ENCODE measurements at regions not wholly inside any gene's neighbourhood (a gene's known extent, or its start where the extent isn't known, plus 50 kb on each side); places are given as distances from the start of the nearest gene placed in this dataset.

GRCh38 chr12:115213118-115213517 lies 529.1 kb upstream of the TBX3 start (continued):
- TF ChIP-seq ZBTB33 (IDR thresholded peaks at IDR 0.05) (no peak), JUND (IDR thresholded peaks at IDR 0.05) (no peak)

GRCh38 chr12:115212356-115212755 lies 528.4 kb upstream of the TBX3 start:
- Histone ChIP-seq H3K9ac (ENCODE audit: low read depth in 1 of 2, low read length in 2 of 2) (no peak overlapping the region), H3K4me3 (ENCODE audit: low read depth in 1 of 3, low read length in 3 of 3) (no peak overlapping the region), H3K9me3 (ENCODE audit: control insufficient read depth in 4 of 4, low read length in 3 of 4) (no peaks in the 10 kb centered on the region), H3K27ac (ENCODE audit: low read depth in 1 of 2, low read length in 2 of 2) (no peak overlapping the region), H3K4me1 (ENCODE audit: control insufficient read depth in 4 of 4, insufficient read depth in 4 of 4, low read length in 3 of 4) (no peaks in the 10 kb centered on the region), H3K36me3 (ENCODE audit: control insufficient read depth in 4 of 4, insufficient read depth in 3 of 4, low read depth in 1 of 4, low read length in 3 of 4) (no peaks in the 10 kb centered on the region), H3K27me3 (ENCODE audit: control insufficient read depth in 4 of 4, insufficient read depth in 4 of 4, low read length in 3 of 4) (no peaks in the 10 kb centered on the region)
- 3% methylated on average over 1 of the region's 1 CpG for WGBS
- DNase-seq (ENCODE audit: low spot score): no peak
- no peak for TF ChIP-seq EGR1 (IDR thresholded peaks at IDR 0.05; ENCODE audit: low read depth in 2 of 2)
- no peak for TF ChIP-seq FOXA1 (IDR thresholded peaks at IDR 0.05)
- TF ChIP-seq YY1 (IDR thresholded peaks at IDR 0.05): no peak
- no peak for TF ChIP-seq RAD21 (IDR thresholded peaks at IDR 0.05)
- no peak for TF ChIP-seq CTCF (IDR thresholded peaks at IDR 0.05; ENCODE audit: low read depth, low read length, missing input control)
- TF ChIP-seq HNF4G (IDR thresholded peaks at IDR 0.05): no peak
- no peak for TF ChIP-seq JUND (IDR thresholded peaks at IDR 0.05)
- TF ChIP-seq TAF1 (conservative IDR thresholded peaks at IDR 0.05): no peak
- TF ChIP-seq REST (IDR thresholded peaks at IDR 0.05): no peak
- no peak for TF ChIP-seq FOXA2 (IDR thresholded peaks at IDR 0.05)
- TF ChIP-seq ZBTB33 (IDR thresholded peaks at IDR 0.05): no peak
- TF ChIP-seq MAX (IDR thresholded peaks at IDR 0.05): no peak

Data from liver (tissue), 8 donors.